ENCODE measurements at regions not wholly inside any gene's neighbourhood (a gene's known extent, or its start where the extent isn't known, plus 50 kb on each side); places are given as distances from the start of the nearest gene placed in this dataset.
A peak's percentile ranks its signal among the peaks of the same experiment; 100 is the strongest.

DNA sequence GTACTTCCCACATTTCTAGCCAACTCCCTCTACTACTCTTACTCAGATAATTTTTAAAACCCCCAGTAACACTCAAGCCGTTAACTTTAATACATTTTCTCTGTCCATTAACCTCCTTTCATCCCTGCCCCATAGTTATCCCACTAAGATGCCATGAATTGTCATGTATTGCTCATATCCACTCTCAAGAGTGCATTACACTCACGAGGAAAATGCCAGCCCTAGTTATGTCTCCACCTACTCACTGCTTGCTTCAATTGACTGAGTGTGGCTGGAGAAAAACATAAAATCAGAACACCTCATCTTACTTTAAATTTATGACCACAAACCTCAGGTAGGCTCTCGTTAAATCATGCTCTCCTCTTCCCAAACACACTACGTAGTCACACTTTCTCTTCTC, 324.1 kb upstream of the NPSR1 start:
- H3K27ac ChIP-seq (ENCODE audit: low read depth in 1 of 2, low read length in 2 of 2), result no peak overlapping the region
- TF ChIP-seq CTCF (IDR thresholded peaks at IDR 0.05), result no peak
- H3K9me3 ChIP-seq (replicated peaks in 1 of 2; ENCODE audit: control insufficient read depth in 1 of 2, insufficient read depth in 1 of 2, low read length in 2 of 2), result peaks cover 4 to 6% of the 10 kb centered on the region in 2 donors
- no peaks in the 10 kb centered on the region for H3K27me3 ChIP-seq (ENCODE audit: control insufficient read depth in 2 of 2, insufficient read depth in 2 of 2, low read length in 2 of 2)
- no peak overlapping the region for H3K4me2 ChIP-seq (replicated peaks; ENCODE audit: extremely low read depth, low read length, poor library complexity, severe bottlenecking)
- no peaks in the 10 kb centered on the region for H3K79me2 ChIP-seq (ENCODE audit: insufficient read depth, low read length)
- Mint-ChIP-seq H3K4me3 (no peak overlapping the region), H3K36me3 (no peaks in the 10 kb centered on the region), H3K9me3 (peaks cover 0 to 5% (median 2%) of the 10 kb centered on the region in 7 donors), H3K4me1 (no peaks in the 10 kb centered on the region), H3K27me3 (ENCODE audit: low read depth in 3 of 3) (no peaks in the 10 kb centered on the region), H3K27ac (peak overlapping the region in 1 of 7 donors; percentile 2)
- intact Hi-C loops (cut with micrococcal nuclease), result no loop called here
- DNase-seq, result no peak
- no peak overlapping the region for H3K4me3 ChIP-seq (replicated peaks in 1 of 3; ENCODE audit: low read depth in 2 of 3, low read length in 3 of 3)
- H4K20me1 ChIP-seq (ENCODE audit: insufficient read depth, low read length), result no peaks in the 10 kb centered on the region
- WGBS (ENCODE audit: insufficient coverage), result 68% methylated on average over 4 of the region's 4 CpGs
- no peak overlapping the region for H2AFZ ChIP-seq (ENCODE audit: insufficient read depth, low read depth, low read length, poor library complexity, severe bottlenecking)
- H3K36me3 ChIP-seq (replicated peaks in 1 of 2; ENCODE audit: control insufficient read depth in 1 of 2, insufficient read depth in 2 of 2, low read length in 2 of 2), result no peaks in the 10 kb centered on the region
- no peak overlapping the region for H3K9ac ChIP-seq (ENCODE audit: insufficient read depth, low read length, poor library complexity, severe bottlenecking)
- no peaks in the 10 kb centered on the region for H3K4me1 ChIP-seq (ENCODE audit: control insufficient read depth in 1 of 2, insufficient read depth in 2 of 2, low read length in 2 of 2)

GRCh38 chr7:34337163-34337562, 320.9 kb upstream of the NPSR1 start:
- Histone ChIP-seq H3K4me3 (replicated peaks in 1 of 3; ENCODE audit: low read depth in 2 of 3, low read length in 3 of 3) (no peak overlapping the region), H3K4me2 (replicated peaks; ENCODE audit: extremely low read depth, low read length, poor library complexity, severe bottlenecking) (no peak overlapping the region), H3K27ac (ENCODE audit: low read depth in 1 of 2, low read length in 2 of 2) (no peak overlapping the region), H3K79me2 (ENCODE audit: insufficient read depth, low read length) (no peaks in the 10 kb centered on the region), H3K9me3 (replicated peaks in 1 of 2; ENCODE audit: control insufficient read depth in 1 of 2, insufficient read depth in 1 of 2, low read length in 2 of 2) (peaks cover 6 to 9% of the 10 kb centered on the region in 2 donors), H3K4me1 (ENCODE audit: control insufficient read depth in 1 of 2, insufficient read depth in 2 of 2, low read length in 2 of 2) (no peaks in the 10 kb centered on the region), H3K9ac (ENCODE audit: insufficient read depth, low read length, poor library complexity, severe bottlenecking) (no peak overlapping the region), H4K20me1 (ENCODE audit: insufficient read depth, low read length) (no peaks in the 10 kb centered on the region), H3K27me3 (ENCODE audit: control insufficient read depth in 2 of 2, insufficient read depth in 2 of 2, low read length in 2 of 2) (no peaks in the 10 kb centered on the region), H3K36me3 (replicated peaks in 1 of 2; ENCODE audit: control insufficient read depth in 1 of 2, insufficient read depth in 2 of 2, low read length in 2 of 2) (no peaks in the 10 kb centered on the region), H2AFZ (ENCODE audit: insufficient read depth, low read depth, low read length, poor library complexity, severe bottlenecking) (no peak overlapping the region)
- H3K9me3 Mint-ChIP-seq, result peaks cover 0 to 14% (median 7%) of the 10 kb centered on the region in 7 donors
- no peak overlapping the region for H3K27ac Mint-ChIP-seq
- no peaks in the 10 kb centered on the region for H3K36me3 Mint-ChIP-seq
- TF ChIP-seq CTCF (IDR thresholded peaks at IDR 0.05), result no peak
- no peaks in the 10 kb centered on the region for H3K4me1 Mint-ChIP-seq
- no CpG with 5 or more reads among the region's 1 CpG for WGBS (ENCODE audit: insufficient coverage)
- DNase-seq, result no peak
- H3K27me3 Mint-ChIP-seq (ENCODE audit: low read depth in 3 of 3), result no peaks in the 10 kb centered on the region
- intact Hi-C loops (cut with micrococcal nuclease), result no loop called here
- no peak overlapping the region for H3K4me3 Mint-ChIP-seq
